Transverse colon (tissue), 4 donors: ENCODE measurements at regions not wholly inside any gene's neighbourhood (a gene's known extent, or its start where the extent isn't known, plus 50 kb on each side); places are given as distances from the start of the nearest gene placed in this dataset.

Experiments
- CTCF ChIP-seq, 5 experiments: fragments of 200-600 bp in 3 of 5; fragments of 450-650 bp in 2 of 5; sonication (generic) in 3 of 5; IDR thresholded peaks; 1 replicate in 2 of 5; 2 replicates in 3 of 5; pipeline ENCODE4 v1.5.1; 2016 to 2017; ENCODE audit warnings: antibody characterized with exemption in 5 of 5, inconsistent platforms in 3 of 5, mild to moderate bottlenecking in 2 of 5, moderate library complexity in 1 of 5
- EP300 ChIP-seq: sonication (generic); formaldehyde crosslinking; IDR thresholded peaks from one replicate; pipeline ENCODE4 v1.6.1; 2017; ENCODE audit warnings: antibody characterized with exemption, low read depth
- POLR2A ChIP-seq: fragments of 450-650 bp; IDR thresholded peaks from one replicate; pipeline ENCODE4 v1.6.1; 2016; ENCODE audit warnings: antibody characterized with exemption, mild to moderate bottlenecking, moderate library complexity
- POLR2AphosphoS5 ChIP-seq, 3 donors: sonication (generic); formaldehyde crosslinking; IDR thresholded peaks; one replicate each; pipeline ENCODE4 v1.6.1; 2016; ENCODE audit warnings: antibody characterized with exemption in 3 of 3

- no peak for TF ChIP-seq CTCF (IDR thresholded peaks at IDR 0.05)
- TF ChIP-seq POLR2AphosphoS5 (IDR thresholded peaks at IDR 0.05): no peak
- TF ChIP-seq EP300: no peak
- no peak for TF ChIP-seq POLR2A
Observed at GRCh38 chr13:65613004-65613403, 1617.1 kb downstream of the PCDH9 start.
